ENCODE measurements at regions not wholly inside any gene's neighbourhood (a gene's known extent, or its start where the extent isn't known, plus 50 kb on each side); places are given as distances from the start of the nearest gene placed in this dataset.

DNA sequence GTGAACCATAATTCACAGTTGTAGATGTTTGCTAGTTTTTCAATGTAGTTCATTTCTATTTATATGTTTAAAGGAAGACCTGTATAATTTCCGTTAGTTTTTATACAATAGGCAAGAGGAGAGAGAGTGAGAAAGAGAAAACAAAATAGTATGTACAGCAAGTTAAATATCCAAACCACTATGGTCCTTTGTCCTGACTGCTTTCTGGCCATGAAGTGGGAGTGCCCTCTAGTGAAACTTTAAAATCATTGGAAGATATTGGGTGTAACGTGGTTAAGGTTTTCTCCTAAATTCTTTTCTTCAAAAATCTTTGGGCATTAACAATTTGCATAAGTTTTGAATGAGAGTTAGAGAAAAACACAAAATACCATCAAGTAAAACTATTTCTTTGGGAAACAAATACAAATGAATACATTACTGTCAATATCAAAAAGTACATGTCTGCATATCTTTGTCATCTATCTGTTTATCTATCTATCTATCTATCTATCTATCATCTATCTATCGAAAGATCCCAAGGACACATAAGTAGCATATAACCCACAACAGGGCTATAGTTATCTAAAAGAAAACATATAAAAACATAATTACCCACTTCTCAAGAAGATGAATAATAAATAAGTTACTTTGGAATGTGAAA is 534.6 kb upstream of the ATP11B start:
- TF ChIP-seq CTCF (conservative IDR thresholded peaks at IDR 0.05; ENCODE audit: low read depth, low read length) = peak; percentile 77
- TF ChIP-seq EZH2 (IDR thresholded peaks at IDR 0.05; ENCODE audit: borderline replicate concordance, low read depth, low read length, poor library complexity, severe bottlenecking) = no peak
